ENCODE measurements at regions not wholly inside any gene's neighbourhood (a gene's known extent, or its start where the extent isn't known, plus 50 kb on each side); places are given as distances from the start of the nearest gene placed in this dataset.

DNA sequence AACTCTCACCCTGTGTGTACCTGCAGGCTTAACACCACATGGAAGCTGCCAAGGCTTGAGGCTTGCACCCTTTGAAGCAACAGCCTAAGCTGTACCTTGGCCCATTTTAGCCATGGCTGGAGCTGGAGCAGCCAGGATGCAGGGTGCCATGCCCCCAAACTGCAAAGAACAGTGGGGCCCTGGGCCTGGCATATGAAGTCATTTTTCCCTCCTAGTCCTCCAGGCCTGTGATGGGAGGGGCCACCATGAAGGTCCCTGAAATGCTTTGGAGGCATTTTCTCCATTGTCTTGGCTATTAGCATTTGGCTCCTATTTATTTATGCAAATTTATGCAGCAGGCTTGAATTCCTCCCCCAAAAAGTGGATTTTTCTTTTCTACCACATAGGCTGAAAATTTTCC is 238.4 kb downstream of the CDCA7 start:
- DNase-seq = no peak

GRCh38 chr2:173596244-173596643 is 241.6 kb downstream of the CDCA7 start:
- no peak for DNase-seq

- DNase-seq = no peak
Measured at GRCh38 chr2:173598525-173598924, 243.9 kb downstream of the CDCA7 start.

GRCh38 chr2:173599821-173600359 is 245.2 kb downstream of the CDCA7 start:
- no peak for DNase-seq

DNA sequence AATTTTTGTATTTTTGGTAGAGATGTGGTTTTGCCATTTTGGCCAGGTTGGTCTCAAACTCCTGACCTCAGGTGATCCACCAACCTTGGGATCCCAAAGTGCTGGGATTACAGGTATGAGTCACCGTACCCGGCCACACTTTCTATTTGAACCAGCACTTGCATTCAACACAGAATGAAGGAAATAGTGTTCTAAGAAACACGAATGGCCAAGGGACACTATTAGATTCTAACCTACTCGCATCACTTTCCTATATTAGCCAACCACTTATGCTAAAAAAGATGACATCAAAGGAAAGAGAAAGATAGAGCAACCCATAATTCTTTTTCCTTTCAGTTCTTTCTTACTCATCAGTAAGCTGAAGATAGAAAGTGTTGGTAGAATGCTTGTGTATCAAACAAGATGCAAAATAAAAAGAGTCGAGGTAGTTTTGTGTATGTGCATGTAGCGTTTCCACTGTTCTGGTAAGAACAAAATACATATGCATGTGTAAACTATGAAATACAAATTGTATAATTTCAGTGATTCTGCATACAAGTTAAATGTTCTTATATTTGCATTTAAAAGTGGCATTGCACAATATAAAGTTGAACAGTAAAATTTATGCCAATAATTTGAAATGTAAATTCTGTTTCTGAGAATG is 247.6 kb downstream of the CDCA7 start:
- no peak for DNase-seq

GRCh38 chr2:173605994-173606393 is 251.3 kb downstream of the CDCA7 start:
- no peak for DNase-seq

DNA sequence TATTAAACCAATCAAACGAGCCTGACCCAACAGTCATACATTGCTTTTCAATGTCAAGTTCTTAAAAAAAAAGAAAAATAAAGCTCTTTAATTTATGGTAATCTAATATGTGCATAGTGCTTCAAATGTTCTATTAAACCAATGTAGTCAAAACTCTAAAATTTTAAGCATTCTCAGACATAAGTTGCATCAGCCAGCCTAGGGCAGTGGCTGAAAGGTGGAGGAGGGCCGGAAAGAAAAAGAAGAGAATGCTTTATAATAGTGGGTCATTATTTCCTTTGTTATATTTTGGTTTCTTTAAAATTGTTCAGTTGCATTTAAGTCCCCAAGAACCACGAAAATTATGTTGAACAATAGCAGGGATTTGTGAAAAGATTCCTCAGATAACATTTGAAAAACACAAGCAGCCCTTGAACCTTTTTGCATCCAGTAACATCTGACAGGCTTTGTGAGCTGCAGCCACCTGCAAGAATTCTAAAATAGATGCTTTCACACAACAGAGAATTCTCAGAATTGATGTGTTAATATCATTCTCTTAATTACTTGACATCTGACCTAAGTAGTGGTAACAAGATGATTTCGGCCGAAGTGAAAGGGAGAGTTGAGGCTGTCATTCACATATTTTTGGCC is 252.1 kb downstream of the CDCA7 start:
- no peak for DNase-seq

DNA sequence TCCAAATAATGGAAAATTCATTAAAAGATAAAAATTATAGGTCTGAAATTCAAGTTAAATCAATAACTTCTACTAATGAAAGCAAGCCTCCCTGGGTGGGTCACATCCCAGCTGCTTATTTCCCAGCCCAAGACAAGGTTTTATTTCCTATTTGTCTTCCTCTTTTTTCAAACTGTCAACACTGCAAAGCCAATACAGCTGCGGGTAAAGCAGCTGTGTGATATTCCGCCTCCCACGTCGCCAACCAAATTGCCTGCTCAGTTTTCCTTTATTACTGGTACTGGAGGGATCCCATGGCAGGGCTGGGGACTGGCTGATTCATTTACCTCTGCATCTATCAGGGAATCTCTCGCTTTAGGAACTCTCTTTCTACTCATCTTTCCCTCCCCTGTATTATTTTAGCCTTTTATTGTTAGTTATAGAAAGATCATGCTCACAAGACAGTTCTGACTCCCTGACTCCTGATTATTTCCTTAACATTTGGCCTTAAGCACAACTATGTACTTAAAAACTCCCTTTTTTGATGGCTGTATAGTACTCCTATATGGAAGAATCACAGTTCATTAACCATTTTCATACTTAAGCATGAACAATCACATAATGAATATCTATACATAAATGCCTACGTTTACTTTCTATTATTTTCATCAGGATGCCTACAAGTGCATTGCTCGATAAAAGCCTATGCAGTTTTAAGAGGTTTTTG is 253.1 kb downstream of the CDCA7 start:
- no peak for DNase-seq

DNA sequence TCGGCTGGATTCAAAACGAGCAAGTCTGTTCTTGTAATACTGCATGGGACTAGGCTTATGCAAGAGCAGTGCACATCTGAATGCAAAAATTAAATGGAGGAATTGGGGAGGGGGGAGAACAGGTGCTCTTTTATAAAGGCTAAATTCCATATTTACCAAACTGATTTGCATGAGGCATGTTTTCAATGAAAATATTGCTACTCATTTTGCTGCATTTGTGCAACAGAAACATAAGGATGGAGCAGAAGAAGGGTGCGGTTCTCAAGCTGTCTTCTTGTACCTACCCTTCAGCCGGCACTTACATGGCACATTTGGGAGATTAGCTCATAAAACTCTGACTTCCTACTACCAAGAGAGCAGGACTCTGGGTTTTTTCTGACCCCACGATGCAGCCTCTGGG is 256.4 kb downstream of the CDCA7 start:
- DNase-seq = no peak

GRCh38 chr2:173612354-173612753 is 257.7 kb downstream of the CDCA7 start:
- no peak for DNase-seq

GRCh38 chr2:173613386-173613785 is 258.7 kb downstream of the CDCA7 start:
- no peak for DNase-seq

- DNase-seq = no peak
Measured at GRCh38 chr2:173614265-173614930, 259.7 kb downstream of the CDCA7 start.

DNA sequence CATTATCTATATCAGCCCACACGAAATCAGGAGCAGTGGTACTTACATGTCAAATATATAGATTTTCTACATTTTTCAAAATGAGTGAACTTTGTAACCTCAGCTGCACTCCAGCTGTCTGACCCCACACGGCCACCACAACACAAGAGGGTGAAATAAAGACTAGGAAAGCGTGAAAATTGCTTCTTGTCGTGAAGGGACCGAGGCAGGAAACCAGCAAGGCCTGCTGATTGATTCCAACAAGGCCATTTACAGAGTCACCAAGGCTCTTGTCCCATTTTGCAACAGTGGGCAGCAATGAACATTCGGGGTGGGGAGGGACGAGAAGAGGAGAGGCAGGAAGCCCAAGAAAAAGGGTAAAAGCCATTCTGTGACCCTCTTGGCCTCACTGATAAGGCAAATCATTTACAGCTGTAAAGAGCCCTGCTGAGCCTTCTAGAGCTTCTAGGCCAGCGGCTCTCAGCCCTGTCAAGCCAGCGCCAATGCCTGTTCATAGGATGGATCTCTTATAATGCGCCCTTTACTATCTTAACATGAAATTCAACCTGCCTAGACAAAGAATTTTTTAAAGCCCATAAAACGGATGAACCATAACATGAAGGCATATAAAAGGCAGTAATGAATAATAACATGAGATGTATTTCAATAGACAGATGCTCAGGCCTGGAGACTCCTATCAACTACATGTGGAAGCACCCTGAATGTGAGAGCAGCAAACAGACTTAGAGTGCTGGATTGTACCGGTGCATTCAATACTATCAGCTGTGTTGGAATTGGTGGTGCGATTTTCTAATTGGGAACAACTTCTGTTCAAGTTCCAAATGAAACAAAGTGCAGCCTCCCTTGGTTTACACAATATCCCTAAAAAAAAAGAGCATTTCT is 269.0 kb downstream of the CDCA7 start:
- no peak for DNase-seq

GRCh38 chr2:173625315-173625714 is 270.6 kb downstream of the CDCA7 start:
- no peak for DNase-seq

DNA sequence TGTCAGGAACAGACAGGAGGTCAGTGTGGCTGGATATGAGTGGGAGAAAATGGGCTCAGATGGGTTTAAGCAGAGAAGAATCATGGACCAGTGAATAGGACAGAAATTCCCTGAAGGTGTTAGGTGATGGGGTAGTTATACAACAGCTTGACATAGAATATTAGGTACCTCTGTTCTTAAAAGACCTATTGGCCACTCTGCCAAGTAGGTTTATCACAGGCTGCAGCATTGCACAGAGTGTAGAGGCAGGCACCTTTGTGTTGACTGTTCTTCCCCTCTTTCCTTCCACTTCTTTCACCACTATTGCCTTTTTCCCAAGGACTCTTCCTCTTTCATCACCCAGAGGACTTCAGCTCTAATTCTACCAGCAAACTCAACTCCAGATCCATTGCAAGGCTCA is 274.4 kb downstream of the CDCA7 start:
- no peak for DNase-seq

GRCh38 chr2:173630425-173631126 is 275.9 kb downstream of the CDCA7 start:
- no peak for DNase-seq

DNA sequence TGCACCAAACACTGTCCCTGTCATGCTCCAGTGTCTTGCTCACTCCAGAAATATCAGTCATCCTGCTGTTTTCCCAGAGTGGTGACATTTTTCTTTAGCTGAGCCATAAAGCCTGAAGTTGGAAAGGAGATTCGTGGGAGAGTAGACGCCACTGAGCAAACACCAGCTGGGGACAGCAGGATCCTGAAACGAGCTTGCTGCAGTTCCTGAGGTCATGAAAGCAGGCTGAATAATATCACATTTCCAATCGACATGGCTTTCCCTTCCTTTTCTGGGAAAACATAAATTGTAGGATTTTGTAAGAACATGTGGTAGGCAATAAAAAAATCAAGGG is 276.4 kb downstream of the CDCA7 start:
- DNase-seq = no peak

- no peak for DNase-seq
Measured at GRCh38 chr2:173644146-173644545, 289.5 kb downstream of the CDCA7 start.

DNA sequence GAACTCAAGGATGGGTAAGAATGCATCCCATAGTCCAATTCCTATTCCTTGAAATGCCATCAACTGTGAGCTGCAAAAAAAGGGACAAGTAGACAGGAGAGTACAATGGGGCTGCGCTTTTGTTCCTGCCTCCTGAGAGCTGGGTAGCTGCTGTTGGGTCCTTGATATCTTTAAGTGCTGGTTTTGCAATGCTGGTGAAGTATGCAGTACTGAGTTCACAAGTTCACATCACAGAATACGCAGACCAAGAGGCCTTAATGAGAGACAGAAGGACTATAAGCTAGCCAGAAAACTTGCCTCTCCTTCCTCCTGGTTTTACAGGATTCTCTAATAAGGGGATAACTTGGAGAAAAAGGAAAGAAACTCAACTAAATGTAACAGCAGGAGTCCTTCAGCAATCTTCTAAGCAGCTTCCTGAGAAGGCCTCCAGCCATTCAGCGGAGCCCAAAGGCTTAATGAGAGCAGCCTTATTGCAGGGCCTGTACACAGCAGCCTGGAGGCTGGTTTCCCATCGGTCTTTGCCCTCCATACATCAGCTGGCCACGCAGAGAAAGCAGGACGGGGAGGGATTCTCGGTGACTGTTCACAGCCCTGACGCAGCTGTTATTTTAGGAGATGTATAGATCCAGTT is 293.1 kb downstream of the CDCA7 start:
- no peak for DNase-seq

DNA sequence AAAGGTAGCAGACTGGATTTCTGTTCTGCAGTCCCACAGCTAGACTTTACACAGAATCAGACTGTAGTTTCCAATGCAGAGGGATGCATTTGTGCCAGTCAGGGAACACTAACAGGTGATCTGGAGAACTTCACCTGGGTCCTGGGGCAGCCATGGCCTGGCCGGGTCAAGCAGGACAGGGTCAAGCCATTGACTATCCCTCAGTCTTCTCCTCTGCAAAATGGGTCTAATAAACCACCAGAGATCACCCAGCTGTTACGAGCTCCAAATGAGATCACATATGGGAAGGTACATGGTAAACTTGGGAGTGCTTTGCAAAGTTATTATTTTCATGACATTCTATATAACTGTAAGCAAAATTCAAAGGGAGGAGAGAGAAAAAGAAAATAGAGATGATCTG is 294.1 kb downstream of the CDCA7 start:
- DNase-seq = no peak

DNA sequence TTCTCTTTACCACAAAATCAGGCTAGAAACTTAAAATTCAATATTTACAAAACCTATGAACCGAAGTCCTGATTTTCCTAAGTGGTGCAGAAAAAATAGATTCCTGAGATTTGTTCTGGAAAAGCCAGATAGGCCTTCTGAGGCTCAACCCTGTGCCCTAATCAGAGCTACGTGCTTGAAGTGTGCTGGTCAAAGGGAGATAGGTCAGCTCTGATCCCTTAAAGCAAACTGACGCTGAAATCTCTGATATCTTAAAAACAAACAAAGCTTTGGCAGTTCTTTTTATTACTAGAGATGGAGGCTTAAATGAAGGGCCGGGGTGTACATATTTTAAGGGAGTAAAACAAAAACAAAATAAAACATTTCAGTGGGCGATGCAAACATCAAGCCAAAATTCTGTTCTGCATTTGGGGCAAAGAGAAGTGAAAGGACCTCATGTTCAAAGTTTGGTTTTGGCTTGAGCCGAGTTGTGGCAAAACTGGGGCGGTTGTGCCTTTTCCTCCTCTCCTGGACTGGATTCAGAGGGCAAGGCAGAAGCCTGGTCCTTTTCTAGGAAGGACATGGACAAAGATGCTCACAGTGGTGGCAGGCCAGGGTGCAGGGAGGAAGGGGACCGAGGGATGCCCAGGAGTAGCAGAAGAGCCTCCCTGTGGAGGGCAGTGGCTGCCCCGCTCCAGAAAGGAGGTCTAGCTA is 295.0 kb downstream of the CDCA7 start:
- DNase-seq = no peak
